ENCODE measurements at regions not wholly inside any gene's neighbourhood (a gene's known extent, or its start where the extent isn't known, plus 50 kb on each side); places are given as distances from the start of the nearest gene placed in this dataset.

DNA sequence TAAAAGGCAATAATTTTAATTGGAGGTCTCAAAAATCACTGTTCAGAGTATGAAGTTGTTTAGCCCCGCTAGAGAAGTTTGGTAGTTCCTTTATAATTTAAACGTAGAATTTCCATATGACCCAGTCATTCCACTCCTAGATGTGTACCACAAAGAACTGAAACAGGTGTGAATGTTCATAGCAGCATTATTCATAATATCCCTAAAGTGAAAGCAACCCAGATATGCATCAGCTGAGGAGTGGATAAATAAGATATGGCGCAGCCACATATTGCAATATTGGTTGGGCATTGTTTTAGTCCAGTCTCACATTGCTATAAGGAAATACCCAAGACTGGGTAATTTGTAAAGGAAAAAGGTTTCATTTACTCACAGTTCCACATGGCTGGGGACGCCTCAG is 976.2 kb downstream of the NLGN4Y start:
- TF ChIP-seq SIN3A (IDR thresholded peaks at IDR 0.05; ENCODE audit: borderline replicate concordance, insufficient read depth, low read length), result no peak
- no peak for TF ChIP-seq POLR2AphosphoS5 (IDR thresholded peaks at IDR 0.05; ENCODE audit: low read depth, low read length)
- TF ChIP-seq, protein P1, sequence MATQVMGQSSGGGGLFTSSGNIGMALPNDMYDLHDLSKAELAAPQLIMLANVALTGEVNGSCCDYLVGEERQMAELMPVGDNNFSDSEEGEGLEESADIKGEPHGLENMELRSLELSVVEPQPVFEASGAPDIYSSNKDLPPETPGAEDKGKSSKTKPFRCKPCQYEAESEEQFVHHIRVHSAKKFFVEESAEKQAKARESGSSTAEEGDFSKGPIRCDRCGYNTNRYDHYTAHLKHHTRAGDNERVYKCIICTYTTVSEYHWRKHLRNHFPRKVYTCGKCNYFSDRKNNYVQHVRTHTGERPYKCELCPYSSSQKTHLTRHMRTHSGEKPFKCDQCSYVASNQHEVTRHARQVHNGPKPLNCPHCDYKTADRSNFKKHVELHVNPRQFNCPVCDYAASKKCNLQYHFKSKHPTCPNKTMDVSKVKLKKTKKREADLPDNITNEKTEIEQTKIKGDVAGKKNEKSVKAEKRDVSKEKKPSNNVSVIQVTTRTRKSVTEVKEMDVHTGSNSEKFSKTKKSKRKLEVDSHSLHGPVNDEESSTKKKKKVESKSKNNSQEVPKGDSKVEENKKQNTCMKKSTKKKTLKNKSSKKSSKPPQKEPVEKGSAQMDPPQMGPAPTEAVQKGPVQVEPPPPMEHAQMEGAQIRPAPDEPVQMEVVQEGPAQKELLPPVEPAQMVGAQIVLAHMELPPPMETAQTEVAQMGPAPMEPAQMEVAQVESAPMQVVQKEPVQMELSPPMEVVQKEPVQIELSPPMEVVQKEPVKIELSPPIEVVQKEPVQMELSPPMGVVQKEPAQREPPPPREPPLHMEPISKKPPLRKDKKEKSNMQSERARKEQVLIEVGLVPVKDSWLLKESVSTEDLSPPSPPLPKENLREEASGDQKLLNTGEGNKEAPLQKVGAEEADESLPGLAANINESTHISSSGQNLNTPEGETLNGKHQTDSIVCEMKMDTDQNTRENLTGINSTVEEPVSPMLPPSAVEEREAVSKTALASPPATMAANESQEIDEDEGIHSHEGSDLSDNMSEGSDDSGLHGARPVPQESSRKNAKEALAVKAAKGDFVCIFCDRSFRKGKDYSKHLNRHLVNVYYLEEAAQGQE (IDR thresholded peaks at IDR 0.05; ENCODE audit: insufficient read depth in 1 of 2, low read depth in 2 of 2, low read length in 2 of 2), result no peak
- TF ChIP-seq FOXP2 (optimal IDR thresholded peaks at IDR 0.05; ENCODE audit: borderline replicate concordance, extremely low read depth, extremely low read length, insufficient read depth), result no peak

Data from PFSK-1 (cell line).